ENCODE measurements at regions not wholly inside any gene's neighbourhood (a gene's known extent, or its start where the extent isn't known, plus 50 kb on each side); places are given as distances from the start of the nearest gene placed in this dataset.

DNA sequence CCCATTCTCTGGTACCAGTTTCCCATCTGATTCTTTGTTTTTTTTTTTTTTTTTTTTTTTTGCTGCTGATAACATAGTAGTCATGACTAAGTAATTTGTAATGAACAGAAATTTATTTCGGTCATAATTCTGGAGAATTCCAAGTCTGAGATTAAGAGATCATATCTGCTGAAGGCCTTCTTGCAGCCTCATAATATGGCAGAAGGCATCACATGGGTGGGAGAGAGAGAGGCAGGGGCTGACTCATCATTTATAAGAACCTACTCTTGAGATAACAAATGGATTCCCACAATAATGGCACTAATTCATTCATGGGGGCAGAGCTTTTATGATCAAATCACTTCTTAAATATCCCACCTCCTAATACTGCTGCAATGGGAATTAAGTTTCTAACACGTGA is 1034.3 kb downstream of the STIM2 start:
- no peaks in the 10 kb centered on the region for H3K4me1 ChIP-seq (ENCODE audit: low read length)
- H3K9me3 ChIP-seq (ENCODE audit: low read length), result peaks cover 17% of the 10 kb centered on the region
- H2AFZ ChIP-seq (ENCODE audit: low read length), result no peak overlapping the region
- H3K9me2 ChIP-seq (replicated peaks; ENCODE audit: insufficient read depth, low read length), result no peaks in the 10 kb centered on the region
- H3K36me3 ChIP-seq (ENCODE audit: insufficient read depth, low read length), result no peaks in the 10 kb centered on the region
- DNase-seq, result no peak
- no peak overlapping the region for H3K9ac ChIP-seq (ENCODE audit: low read length)
- no peaks in the 10 kb centered on the region for H3K79me2 ChIP-seq (ENCODE audit: low read length)
- no peaks in the 10 kb centered on the region for H3K27me3 ChIP-seq (ENCODE audit: low read length)
- H3K4me3 ChIP-seq (ENCODE audit: low read length), result no peak overlapping the region
- H3K27ac ChIP-seq (ENCODE audit: low read length), result no peak overlapping the region
- H4K20me1 ChIP-seq (ENCODE audit: insufficient read depth, low read depth, low read length), result no peaks in the 10 kb centered on the region
- H3K4me2 ChIP-seq (ENCODE audit: low read depth, low read length, poor library complexity, severe bottlenecking), result no peak overlapping the region

DNA sequence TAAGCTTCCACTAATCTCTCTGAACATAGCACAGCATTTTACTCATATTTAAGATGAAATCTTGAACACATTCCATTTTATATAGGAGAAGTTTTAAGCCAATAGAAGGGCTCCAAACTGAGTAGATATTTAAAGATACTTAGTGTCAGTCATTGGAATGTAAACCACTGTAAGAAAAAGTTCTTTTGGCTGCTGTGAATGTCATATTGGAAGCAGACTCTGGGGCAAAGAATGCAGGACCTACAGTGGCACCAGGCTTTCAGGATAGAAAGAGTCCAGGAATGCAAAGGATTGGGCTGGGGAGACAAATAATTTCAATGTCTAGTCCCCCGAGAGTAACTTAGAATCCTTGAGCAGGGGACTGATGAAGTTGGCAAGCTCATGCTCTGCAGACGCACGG is 1047.7 kb downstream of the STIM2 start:
- Histone ChIP-seq H3K4me1 (ENCODE audit: low read length) (no peaks in the 10 kb centered on the region), H3K79me2 (ENCODE audit: low read length) (no peaks in the 10 kb centered on the region), H3K9me2 (replicated peaks; ENCODE audit: insufficient read depth, low read length) (no peaks in the 10 kb centered on the region), H3K36me3 (ENCODE audit: insufficient read depth, low read length) (no peaks in the 10 kb centered on the region), H3K9me3 (ENCODE audit: low read length) (peaks cover 12% of the 10 kb centered on the region), H3K4me3 (ENCODE audit: low read length) (no peak overlapping the region), H4K20me1 (ENCODE audit: insufficient read depth, low read depth, low read length) (no peaks in the 10 kb centered on the region), H2AFZ (ENCODE audit: low read length) (no peak overlapping the region), H3K9ac (ENCODE audit: low read length) (no peak overlapping the region), H3K4me2 (ENCODE audit: low read depth, low read length, poor library complexity, severe bottlenecking) (no peak overlapping the region), H3K27ac (ENCODE audit: low read length) (no peak overlapping the region), H3K27me3 (ENCODE audit: low read length) (no peaks in the 10 kb centered on the region)
- DNase-seq, result no peak

DNA sequence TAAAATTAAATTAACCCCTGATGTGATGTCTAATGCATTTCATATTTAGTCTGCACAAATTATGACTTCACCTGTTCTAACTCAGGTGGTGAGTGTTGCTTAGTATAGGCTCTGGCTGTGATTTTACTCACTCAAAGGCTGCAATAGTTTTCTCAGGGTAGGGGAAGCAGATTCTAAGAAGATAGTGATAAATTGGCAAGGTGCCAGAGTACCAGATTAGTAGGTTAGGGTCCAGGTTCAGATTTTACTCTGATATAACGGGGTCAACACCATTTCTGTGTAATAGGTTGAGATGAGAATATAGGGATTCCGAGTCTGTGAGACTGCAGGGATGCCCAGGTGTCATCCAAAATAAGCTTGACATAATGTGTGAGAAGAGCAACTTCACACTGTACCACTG is 1049.6 kb downstream of the STIM2 start:
- Histone ChIP-seq H4K20me1 (ENCODE audit: insufficient read depth, low read depth, low read length) (no peaks in the 10 kb centered on the region), H2AFZ (ENCODE audit: low read length) (no peak overlapping the region), H3K9me3 (ENCODE audit: low read length) (peaks cover 16% of the 10 kb centered on the region), H3K9me2 (replicated peaks; ENCODE audit: insufficient read depth, low read length) (no peaks in the 10 kb centered on the region), H3K4me1 (ENCODE audit: low read length) (no peaks in the 10 kb centered on the region), H3K9ac (ENCODE audit: low read length) (no peak overlapping the region), H3K36me3 (ENCODE audit: insufficient read depth, low read length) (no peaks in the 10 kb centered on the region), H3K4me3 (ENCODE audit: low read length) (no peak overlapping the region), H3K27ac (ENCODE audit: low read length) (no peak overlapping the region), H3K79me2 (ENCODE audit: low read length) (no peaks in the 10 kb centered on the region), H3K4me2 (ENCODE audit: low read depth, low read length, poor library complexity, severe bottlenecking) (no peak overlapping the region), H3K27me3 (ENCODE audit: low read length) (no peaks in the 10 kb centered on the region)
- no peak for DNase-seq

DNA sequence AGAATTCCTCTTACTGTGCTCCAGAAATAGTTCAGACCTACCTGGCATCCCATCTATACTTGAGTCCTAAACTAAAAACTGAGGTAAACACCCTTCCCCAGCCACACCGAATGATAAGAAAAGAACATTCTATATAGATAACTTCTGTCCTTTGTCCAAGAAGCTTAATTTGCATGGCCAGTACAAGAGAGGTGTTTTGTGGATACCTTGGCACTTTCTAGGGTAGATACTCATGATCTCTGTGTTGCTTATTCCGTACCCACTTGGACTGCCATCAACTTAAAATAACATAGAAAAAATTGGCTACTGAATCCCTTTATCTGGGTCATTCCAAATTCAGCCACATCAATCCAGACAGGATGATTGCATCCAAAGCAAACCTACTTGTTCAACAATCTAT is 1050.4 kb downstream of the STIM2 start:
- Histone ChIP-seq H3K27me3 (ENCODE audit: low read length) (no peaks in the 10 kb centered on the region), H3K9me3 (ENCODE audit: low read length) (peaks cover 21% of the 10 kb centered on the region), H4K20me1 (ENCODE audit: insufficient read depth, low read depth, low read length) (no peaks in the 10 kb centered on the region), H2AFZ (ENCODE audit: low read length) (no peak overlapping the region), H3K27ac (ENCODE audit: low read length) (no peak overlapping the region), H3K79me2 (ENCODE audit: low read length) (no peaks in the 10 kb centered on the region), H3K4me1 (ENCODE audit: low read length) (no peaks in the 10 kb centered on the region), H3K9ac (ENCODE audit: low read length) (no peak overlapping the region), H3K36me3 (ENCODE audit: insufficient read depth, low read length) (no peaks in the 10 kb centered on the region), H3K4me3 (ENCODE audit: low read length) (no peak overlapping the region), H3K4me2 (ENCODE audit: low read depth, low read length, poor library complexity, severe bottlenecking) (no peak overlapping the region), H3K9me2 (replicated peaks; ENCODE audit: insufficient read depth, low read length) (no peaks in the 10 kb centered on the region)
- DNase-seq, result no peak

DNA sequence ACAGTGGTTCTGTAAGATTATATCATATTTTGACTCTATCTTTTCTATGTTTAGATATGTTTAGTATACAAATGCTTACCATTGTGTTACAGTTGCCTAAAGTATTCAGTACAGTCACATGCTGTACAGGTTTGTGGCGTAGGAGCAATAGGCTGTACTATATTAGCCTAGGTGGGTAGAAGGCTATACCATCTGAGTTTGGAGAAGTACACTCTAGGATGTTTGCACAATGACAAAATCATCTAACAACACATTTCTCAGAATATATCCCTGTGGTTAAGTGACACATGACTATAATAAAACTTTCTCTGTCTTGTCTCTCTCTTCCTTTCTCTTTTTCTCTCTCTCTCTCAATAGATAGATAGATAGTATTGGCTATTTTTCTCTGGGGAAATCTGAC is 1053.1 kb downstream of the STIM2 start:
- no peak overlapping the region for H3K4me2 ChIP-seq (ENCODE audit: low read depth, low read length, poor library complexity, severe bottlenecking)
- H2AFZ ChIP-seq (ENCODE audit: low read length), result no peak overlapping the region
- no peaks in the 10 kb centered on the region for H3K9me2 ChIP-seq (replicated peaks; ENCODE audit: insufficient read depth, low read length)
- no peaks in the 10 kb centered on the region for H3K79me2 ChIP-seq (ENCODE audit: low read length)
- H4K20me1 ChIP-seq (ENCODE audit: insufficient read depth, low read depth, low read length), result no peaks in the 10 kb centered on the region
- H3K4me3 ChIP-seq (ENCODE audit: low read length), result no peak overlapping the region
- DNase-seq, result no peak
- peaks cover 32% of the 10 kb centered on the region for H3K9me3 ChIP-seq (ENCODE audit: low read length)
- no peaks in the 10 kb centered on the region for H3K27me3 ChIP-seq (ENCODE audit: low read length)
- H3K9ac ChIP-seq (ENCODE audit: low read length), result no peak overlapping the region
- H3K27ac ChIP-seq (ENCODE audit: low read length), result no peak overlapping the region
- H3K4me1 ChIP-seq (ENCODE audit: low read length), result no peaks in the 10 kb centered on the region
- H3K36me3 ChIP-seq (ENCODE audit: insufficient read depth, low read length), result no peaks in the 10 kb centered on the region

DNA sequence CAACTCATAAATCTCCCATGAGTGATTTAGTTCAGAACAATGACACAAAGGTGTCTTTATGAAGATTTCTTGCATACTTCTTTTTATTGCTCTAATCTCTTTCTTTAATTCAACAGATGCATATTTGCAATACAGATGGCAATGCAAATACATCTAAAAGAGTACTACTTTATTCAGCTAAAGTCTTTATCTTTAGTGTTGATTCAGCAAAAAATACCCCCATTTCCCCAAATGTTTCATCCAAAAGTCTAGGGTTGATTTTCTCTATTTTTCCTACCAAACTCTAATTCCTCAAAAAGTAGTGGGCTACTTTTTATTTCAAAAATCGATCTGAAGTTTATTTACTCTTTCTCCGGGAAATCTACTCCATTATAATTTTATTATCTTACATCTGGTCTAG is 1055.2 kb downstream of the STIM2 start:
- Histone ChIP-seq H4K20me1 (ENCODE audit: insufficient read depth, low read depth, low read length) (no peaks in the 10 kb centered on the region), H3K27me3 (ENCODE audit: low read length) (no peaks in the 10 kb centered on the region), H3K27ac (ENCODE audit: low read length) (no peak overlapping the region), H2AFZ (ENCODE audit: low read length) (no peak overlapping the region), H3K9me2 (replicated peaks; ENCODE audit: insufficient read depth, low read length) (no peaks in the 10 kb centered on the region), H3K4me3 (ENCODE audit: low read length) (no peak overlapping the region), H3K79me2 (ENCODE audit: low read length) (no peaks in the 10 kb centered on the region), H3K4me2 (ENCODE audit: low read depth, low read length, poor library complexity, severe bottlenecking) (no peak overlapping the region), H3K4me1 (ENCODE audit: low read length) (no peaks in the 10 kb centered on the region), H3K9me3 (ENCODE audit: low read length) (peaks cover 42% of the 10 kb centered on the region), H3K36me3 (ENCODE audit: insufficient read depth, low read length) (no peaks in the 10 kb centered on the region), H3K9ac (ENCODE audit: low read length) (no peak overlapping the region)
- no peak for DNase-seq

DNA sequence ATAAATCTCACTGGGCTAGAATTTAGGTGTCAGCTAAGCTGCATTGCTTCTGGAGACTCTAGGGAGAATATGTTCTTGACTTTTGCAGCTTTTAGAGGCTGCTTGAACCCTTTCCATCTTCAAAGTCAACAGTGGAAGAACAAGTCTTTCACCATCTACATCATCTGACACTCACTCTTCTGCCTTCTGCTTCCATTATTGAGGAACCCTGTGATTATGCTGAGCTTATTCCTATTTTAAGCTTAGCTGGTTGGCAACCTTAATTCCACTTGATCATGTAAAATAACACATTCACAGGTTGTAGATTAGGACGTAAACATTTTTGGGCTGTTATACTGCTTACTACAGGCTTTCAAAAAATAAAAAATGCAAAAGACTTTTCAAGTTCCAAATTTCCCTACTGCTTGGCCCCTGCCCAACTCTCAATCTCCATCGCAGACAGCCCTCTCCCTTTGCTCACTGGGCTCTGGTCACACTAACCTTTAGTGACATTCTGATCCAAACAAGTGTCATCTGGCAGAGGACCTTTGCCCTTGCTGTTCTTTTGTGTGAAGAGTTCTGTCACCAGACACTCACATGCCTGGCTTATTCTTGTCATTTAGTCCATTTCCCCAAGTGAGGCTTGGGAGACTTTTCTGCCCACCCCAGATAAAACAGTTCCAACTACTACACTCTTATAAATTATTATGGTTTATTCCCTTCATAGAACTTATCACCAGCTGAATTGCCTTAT is 1056.0 kb downstream of the STIM2 start:
- Histone ChIP-seq H3K79me2 (ENCODE audit: low read length) (no peaks in the 10 kb centered on the region), H3K27ac (ENCODE audit: low read length) (no peak overlapping the region), H3K4me1 (ENCODE audit: low read length) (no peaks in the 10 kb centered on the region), H3K9me2 (replicated peaks; ENCODE audit: insufficient read depth, low read length) (no peaks in the 10 kb centered on the region), H2AFZ (ENCODE audit: low read length) (no peak overlapping the region), H3K9me3 (ENCODE audit: low read length) (peaks cover 38% of the 10 kb centered on the region), H3K9ac (ENCODE audit: low read length) (no peak overlapping the region), H3K36me3 (ENCODE audit: insufficient read depth, low read length) (no peaks in the 10 kb centered on the region), H3K4me2 (ENCODE audit: low read depth, low read length, poor library complexity, severe bottlenecking) (no peak overlapping the region), H3K4me3 (ENCODE audit: low read length) (no peak overlapping the region), H4K20me1 (ENCODE audit: insufficient read depth, low read depth, low read length) (no peaks in the 10 kb centered on the region), H3K27me3 (ENCODE audit: low read length) (no peaks in the 10 kb centered on the region)
- DNase-seq, result no peak

DNA sequence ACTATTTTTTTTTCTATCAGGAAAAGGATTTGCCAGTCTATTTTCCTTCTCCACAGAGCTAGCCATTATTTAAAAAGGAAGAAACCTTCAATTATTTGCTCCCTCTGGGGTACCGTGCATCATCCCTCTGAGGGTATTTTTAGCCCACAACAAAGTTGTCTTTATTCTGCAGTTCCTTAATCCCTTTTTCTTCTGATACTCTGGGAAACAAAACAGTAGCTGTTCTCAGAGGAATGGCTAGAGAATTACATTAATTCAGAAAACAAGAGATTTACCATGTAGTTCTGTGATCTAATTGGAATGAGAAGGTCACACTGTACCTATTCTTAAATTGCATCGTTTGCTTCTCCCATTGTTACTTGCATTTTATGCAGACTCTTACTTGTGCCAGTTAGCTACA is 1056.7 kb downstream of the STIM2 start:
- peaks cover 41% of the 10 kb centered on the region for H3K9me3 ChIP-seq (ENCODE audit: low read length)
- no peak overlapping the region for H3K4me2 ChIP-seq (ENCODE audit: low read depth, low read length, poor library complexity, severe bottlenecking)
- H3K79me2 ChIP-seq (ENCODE audit: low read length), result no peaks in the 10 kb centered on the region
- no peak overlapping the region for H3K4me3 ChIP-seq (ENCODE audit: low read length)
- no peaks in the 10 kb centered on the region for H3K36me3 ChIP-seq (ENCODE audit: insufficient read depth, low read length)
- H3K9ac ChIP-seq (ENCODE audit: low read length), result no peak overlapping the region
- H3K27me3 ChIP-seq (ENCODE audit: low read length), result no peaks in the 10 kb centered on the region
- DNase-seq, result no peak
- no peak overlapping the region for H3K27ac ChIP-seq (ENCODE audit: low read length)
- no peaks in the 10 kb centered on the region for H4K20me1 ChIP-seq (ENCODE audit: insufficient read depth, low read depth, low read length)
- no peaks in the 10 kb centered on the region for H3K4me1 ChIP-seq (ENCODE audit: low read length)
- no peak overlapping the region for H2AFZ ChIP-seq (ENCODE audit: low read length)
- no peaks in the 10 kb centered on the region for H3K9me2 ChIP-seq (replicated peaks; ENCODE audit: insufficient read depth, low read length)

Data from Karpas-422 (cell line).